ENCODE measurements at regions not wholly inside any gene's neighbourhood (a gene's known extent, or its start where the extent isn't known, plus 50 kb on each side); places are given as distances from the start of the nearest gene placed in this dataset.

GRCh38 chr3:152629363-152630122, 205.4 kb upstream of the P2RY1 start:
- TF ChIP-seq POLR2A (IDR thresholded peaks at IDR 0.05) (no peak), CTCF (IDR thresholded peaks at IDR 0.05) (no peak), POLR2AphosphoS5 (IDR thresholded peaks at IDR 0.05) (no peak), EP300 (IDR thresholded peaks at IDR 0.05; ENCODE audit: low read depth) (no peak)

All from transverse colon (tissue), 4 donors.